ENCODE measurements at regions not wholly inside any gene's neighbourhood (a gene's known extent, or its start where the extent isn't known, plus 50 kb on each side); places are given as distances from the start of the nearest gene placed in this dataset.

DNA sequence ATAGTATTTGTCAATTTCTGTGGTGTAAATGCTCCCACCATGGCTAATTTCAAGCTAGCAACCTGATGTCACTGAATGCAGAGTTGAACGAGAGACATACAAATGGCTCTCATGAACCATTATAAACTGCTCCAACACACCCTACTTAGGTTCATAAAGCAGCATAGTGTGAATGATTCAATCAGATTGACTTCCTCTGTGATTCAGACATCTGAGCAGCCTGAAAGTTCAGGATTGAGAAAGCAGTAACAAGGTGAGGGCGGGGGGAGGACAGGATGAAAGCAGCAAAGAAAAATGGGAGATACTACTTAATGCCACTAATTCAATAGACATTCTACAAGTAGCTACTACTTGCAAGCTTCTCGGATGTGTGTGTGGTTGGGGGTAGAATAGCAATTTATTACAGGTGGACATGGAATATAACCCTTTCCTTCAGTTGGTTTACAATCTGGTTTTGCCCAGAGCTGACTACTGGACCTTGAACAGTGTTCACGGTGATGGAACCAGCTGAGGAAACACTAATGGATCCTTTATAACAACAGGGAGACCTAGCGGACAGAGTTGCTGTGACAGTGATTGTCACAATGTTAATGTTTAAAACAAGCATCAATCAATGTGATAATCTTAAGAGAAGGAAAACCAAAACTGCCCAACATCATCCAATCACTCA is 52.5 kb upstream of the PELI2 start:
- 83% methylated on average over 5 of the region's 5 CpGs for WGBS
- DNase-seq (ENCODE audit: low spot score): no peak
- Histone ChIP-seq H3K36me3 (ENCODE audit: control insufficient read depth in 4 of 4, insufficient read depth in 3 of 4, low read depth in 1 of 4, low read length in 3 of 4) (no peaks in the 10 kb centered on the region), H3K27ac (ENCODE audit: low read depth in 1 of 2, low read length in 2 of 2) (no peak overlapping the region), H3K9ac (ENCODE audit: low read depth in 1 of 2, low read length in 2 of 2) (no peak overlapping the region), H3K27me3 (ENCODE audit: control insufficient read depth in 4 of 4, insufficient read depth in 4 of 4, low read length in 3 of 4) (peaks cover 0 to 2% (median under 1%) of the 10 kb centered on the region in 4 donors), H3K4me3 (ENCODE audit: low read depth in 1 of 3, low read length in 3 of 3) (no peak overlapping the region), H3K4me1 (ENCODE audit: control insufficient read depth in 4 of 4, insufficient read depth in 4 of 4, low read length in 3 of 4) (no peaks in the 10 kb centered on the region), H3K9me3 (ENCODE audit: control insufficient read depth in 4 of 4, low read length in 3 of 4) (no peaks in the 10 kb centered on the region)
- TF ChIP-seq HNF4A (conservative IDR thresholded peaks at IDR 0.05) (no peak), EGR1 (IDR thresholded peaks at IDR 0.05; ENCODE audit: low read depth in 2 of 2) (no peak), RAD21 (IDR thresholded peaks at IDR 0.05) (no peak), SP1 (IDR thresholded peaks at IDR 0.05) (no peak), YY1 (IDR thresholded peaks at IDR 0.05) (no peak), NR2F2 (IDR thresholded peaks at IDR 0.05) (no peak), RXRA (IDR thresholded peaks at IDR 0.05) (no peak), TAF1 (conservative IDR thresholded peaks at IDR 0.05) (no peak), FOXA2 (IDR thresholded peaks at IDR 0.05) (no peak), GABPA (IDR thresholded peaks at IDR 0.05 in 1 of 2, conservative IDR thresholded peaks at IDR 0.05 in 1 of 2) (no peak), JUND (IDR thresholded peaks at IDR 0.05) (no peak), HNF4G (IDR thresholded peaks at IDR 0.05) (no peak), FOXA1 (IDR thresholded peaks at IDR 0.05) (no peak)
- TF ChIP-seq, protein P1, sequence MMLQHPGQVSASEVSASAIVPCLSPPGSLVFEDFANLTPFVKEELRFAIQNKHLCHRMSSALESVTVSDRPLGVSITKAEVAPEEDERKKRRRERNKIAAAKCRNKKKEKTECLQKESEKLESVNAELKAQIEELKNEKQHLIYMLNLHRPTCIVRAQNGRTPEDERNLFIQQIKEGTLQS (IDR thresholded peaks at IDR 0.05): no peak
- TF ChIP-seq, protein P2, sequence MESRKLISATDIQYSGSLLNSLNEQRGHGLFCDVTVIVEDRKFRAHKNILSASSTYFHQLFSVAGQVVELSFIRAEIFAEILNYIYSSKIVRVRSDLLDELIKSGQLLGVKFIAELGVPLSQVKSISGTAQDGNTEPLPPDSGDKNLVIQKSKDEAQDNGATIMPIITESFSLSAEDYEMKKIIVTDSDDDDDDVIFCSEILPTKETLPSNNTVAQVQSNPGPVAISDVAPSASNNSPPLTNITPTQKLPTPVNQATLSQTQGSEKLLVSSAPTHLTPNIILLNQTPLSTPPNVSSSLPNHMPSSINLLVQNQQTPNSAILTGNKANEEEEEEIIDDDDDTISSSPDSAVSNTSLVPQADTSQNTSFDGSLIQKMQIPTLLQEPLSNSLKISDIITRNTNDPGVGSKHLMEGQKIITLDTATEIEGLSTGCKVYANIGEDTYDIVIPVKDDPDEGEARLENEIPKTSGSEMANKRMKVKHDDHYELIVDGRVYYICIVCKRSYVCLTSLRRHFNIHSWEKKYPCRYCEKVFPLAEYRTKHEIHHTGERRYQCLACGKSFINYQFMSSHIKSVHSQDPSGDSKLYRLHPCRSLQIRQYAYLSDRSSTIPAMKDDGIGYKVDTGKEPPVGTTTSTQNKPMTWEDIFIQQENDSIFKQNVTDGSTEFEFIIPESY (IDR thresholded peaks at IDR 0.05): no peak
- TF ChIP-seq, protein P3, sequence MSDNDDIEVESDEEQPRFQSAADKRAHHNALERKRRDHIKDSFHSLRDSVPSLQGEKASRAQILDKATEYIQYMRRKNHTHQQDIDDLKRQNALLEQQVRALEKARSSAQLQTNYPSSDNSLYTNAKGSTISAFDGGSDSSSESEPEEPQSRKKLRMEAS (IDR thresholded peaks at IDR 0.05): no peak
- TF ChIP-seq, protein P4, sequence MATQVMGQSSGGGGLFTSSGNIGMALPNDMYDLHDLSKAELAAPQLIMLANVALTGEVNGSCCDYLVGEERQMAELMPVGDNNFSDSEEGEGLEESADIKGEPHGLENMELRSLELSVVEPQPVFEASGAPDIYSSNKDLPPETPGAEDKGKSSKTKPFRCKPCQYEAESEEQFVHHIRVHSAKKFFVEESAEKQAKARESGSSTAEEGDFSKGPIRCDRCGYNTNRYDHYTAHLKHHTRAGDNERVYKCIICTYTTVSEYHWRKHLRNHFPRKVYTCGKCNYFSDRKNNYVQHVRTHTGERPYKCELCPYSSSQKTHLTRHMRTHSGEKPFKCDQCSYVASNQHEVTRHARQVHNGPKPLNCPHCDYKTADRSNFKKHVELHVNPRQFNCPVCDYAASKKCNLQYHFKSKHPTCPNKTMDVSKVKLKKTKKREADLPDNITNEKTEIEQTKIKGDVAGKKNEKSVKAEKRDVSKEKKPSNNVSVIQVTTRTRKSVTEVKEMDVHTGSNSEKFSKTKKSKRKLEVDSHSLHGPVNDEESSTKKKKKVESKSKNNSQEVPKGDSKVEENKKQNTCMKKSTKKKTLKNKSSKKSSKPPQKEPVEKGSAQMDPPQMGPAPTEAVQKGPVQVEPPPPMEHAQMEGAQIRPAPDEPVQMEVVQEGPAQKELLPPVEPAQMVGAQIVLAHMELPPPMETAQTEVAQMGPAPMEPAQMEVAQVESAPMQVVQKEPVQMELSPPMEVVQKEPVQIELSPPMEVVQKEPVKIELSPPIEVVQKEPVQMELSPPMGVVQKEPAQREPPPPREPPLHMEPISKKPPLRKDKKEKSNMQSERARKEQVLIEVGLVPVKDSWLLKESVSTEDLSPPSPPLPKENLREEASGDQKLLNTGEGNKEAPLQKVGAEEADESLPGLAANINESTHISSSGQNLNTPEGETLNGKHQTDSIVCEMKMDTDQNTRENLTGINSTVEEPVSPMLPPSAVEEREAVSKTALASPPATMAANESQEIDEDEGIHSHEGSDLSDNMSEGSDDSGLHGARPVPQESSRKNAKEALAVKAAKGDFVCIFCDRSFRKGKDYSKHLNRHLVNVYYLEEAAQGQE (IDR thresholded peaks at IDR 0.05): no peak
- TF ChIP-seq, protein P5, sequence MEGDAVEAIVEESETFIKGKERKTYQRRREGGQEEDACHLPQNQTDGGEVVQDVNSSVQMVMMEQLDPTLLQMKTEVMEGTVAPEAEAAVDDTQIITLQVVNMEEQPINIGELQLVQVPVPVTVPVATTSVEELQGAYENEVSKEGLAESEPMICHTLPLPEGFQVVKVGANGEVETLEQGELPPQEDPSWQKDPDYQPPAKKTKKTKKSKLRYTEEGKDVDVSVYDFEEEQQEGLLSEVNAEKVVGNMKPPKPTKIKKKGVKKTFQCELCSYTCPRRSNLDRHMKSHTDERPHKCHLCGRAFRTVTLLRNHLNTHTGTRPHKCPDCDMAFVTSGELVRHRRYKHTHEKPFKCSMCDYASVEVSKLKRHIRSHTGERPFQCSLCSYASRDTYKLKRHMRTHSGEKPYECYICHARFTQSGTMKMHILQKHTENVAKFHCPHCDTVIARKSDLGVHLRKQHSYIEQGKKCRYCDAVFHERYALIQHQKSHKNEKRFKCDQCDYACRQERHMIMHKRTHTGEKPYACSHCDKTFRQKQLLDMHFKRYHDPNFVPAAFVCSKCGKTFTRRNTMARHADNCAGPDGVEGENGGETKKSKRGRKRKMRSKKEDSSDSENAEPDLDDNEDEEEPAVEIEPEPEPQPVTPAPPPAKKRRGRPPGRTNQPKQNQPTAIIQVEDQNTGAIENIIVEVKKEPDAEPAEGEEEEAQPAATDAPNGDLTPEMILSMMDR (IDR thresholded peaks at IDR 0.05; ENCODE audit: low read depth, low read length, missing input control): no peak

Measured in liver (tissue), 8 donors.